ENCODE measurements at regions not wholly inside any gene's neighbourhood (a gene's known extent, or its start where the extent isn't known, plus 50 kb on each side); places are given as distances from the start of the nearest gene placed in this dataset.

DNA sequence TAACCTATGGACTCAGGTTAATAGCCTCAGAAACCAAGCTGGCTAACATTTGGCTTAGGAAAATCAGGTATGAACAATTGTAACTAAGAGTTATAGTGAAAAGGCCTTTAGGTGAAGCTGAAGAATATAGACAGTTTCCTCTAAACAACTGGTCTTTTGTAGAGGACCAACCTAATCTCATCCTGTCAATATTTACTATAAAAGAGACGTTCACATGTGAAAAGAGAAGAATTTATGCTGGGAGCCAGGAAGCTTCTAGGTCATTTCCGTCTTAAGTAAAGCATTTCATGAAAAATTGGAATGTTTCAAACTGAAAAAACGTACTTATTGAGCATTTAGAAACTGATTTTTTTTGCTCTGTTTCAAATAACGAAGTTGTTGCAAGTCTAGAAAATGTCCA is 764.3 kb upstream of the GOLIM4 start (continued):
- TF ChIP-seq TCF12 (IDR thresholded peaks at IDR 0.05) (no peak), TCF12 (CRISPR knock-in tag; IDR thresholded peaks at IDR 0.05) (no peak), KDM6A (CRISPR knock-in tag; IDR thresholded peaks at IDR 0.05; ENCODE audit: low read depth) (no peak), MEIS1 (CRISPR knock-in tag; IDR thresholded peaks at IDR 0.05; ENCODE audit: borderline replicate concordance) (no peak), CENPX (CRISPR knock-in tag; IDR thresholded peaks at IDR 0.05) (no peak), ZMYM3 (CRISPR knock-in tag; IDR thresholded peaks at IDR 0.05) (no peak), ZNF441 (CRISPR knock-in tag; IDR thresholded peaks at IDR 0.05; ENCODE audit: borderline replicate concordance) (no peak), ZFP36 (IDR thresholded peaks at IDR 0.05; ENCODE audit: borderline replicate concordance, low read depth, low read length, partially characterized antibody) (no peak), CBX1 (IDR thresholded peaks at IDR 0.05; ENCODE audit: low read depth) (no peak), HOXA9 (CRISPR knock-in tag; IDR thresholded peaks at IDR 0.05; ENCODE audit: borderline replicate concordance) (no peak), ZNF274 (CRISPR knock-in tag; IDR thresholded peaks at IDR 0.05) (no peak), ZNF264 (CRISPR knock-in tag; IDR thresholded peaks at IDR 0.05) (no peak), SP140L (CRISPR knock-in tag; IDR thresholded peaks at IDR 0.05; ENCODE audit: borderline replicate concordance) (no peak)
- TF ChIP-seq, protein P1, sequence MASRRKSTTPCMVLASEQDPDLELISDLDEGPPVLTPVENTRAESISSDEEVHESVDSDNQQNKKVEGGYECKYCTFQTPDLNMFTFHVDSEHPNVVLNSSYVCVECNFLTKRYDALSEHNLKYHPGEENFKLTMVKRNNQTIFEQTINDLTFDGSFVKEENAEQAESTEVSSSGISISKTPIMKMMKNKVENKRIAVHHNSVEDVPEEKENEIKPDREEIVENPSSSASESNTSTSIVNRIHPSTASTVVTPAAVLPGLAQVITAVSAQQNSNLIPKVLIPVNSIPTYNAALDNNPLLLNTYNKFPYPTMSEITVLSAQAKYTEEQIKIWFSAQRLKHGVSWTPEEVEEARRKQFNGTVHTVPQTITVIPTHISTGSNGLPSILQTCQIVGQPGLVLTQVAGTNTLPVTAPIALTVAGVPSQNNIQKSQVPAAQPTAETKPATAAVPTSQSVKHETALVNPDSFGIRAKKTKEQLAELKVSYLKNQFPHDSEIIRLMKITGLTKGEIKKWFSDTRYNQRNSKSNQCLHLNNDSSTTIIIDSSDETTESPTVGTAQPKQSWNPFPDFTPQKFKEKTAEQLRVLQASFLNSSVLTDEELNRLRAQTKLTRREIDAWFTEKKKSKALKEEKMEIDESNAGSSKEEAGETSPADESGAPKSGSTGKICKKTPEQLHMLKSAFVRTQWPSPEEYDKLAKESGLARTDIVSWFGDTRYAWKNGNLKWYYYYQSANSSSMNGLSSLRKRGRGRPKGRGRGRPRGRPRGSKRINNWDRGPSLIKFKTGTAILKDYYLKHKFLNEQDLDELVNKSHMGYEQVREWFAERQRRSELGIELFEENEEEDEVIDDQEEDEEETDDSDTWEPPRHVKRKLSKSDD (CRISPR knock-in tag; IDR thresholded peaks at IDR 0.05; ENCODE audit: low read depth): no peak
- TF ChIP-seq, protein P2, sequence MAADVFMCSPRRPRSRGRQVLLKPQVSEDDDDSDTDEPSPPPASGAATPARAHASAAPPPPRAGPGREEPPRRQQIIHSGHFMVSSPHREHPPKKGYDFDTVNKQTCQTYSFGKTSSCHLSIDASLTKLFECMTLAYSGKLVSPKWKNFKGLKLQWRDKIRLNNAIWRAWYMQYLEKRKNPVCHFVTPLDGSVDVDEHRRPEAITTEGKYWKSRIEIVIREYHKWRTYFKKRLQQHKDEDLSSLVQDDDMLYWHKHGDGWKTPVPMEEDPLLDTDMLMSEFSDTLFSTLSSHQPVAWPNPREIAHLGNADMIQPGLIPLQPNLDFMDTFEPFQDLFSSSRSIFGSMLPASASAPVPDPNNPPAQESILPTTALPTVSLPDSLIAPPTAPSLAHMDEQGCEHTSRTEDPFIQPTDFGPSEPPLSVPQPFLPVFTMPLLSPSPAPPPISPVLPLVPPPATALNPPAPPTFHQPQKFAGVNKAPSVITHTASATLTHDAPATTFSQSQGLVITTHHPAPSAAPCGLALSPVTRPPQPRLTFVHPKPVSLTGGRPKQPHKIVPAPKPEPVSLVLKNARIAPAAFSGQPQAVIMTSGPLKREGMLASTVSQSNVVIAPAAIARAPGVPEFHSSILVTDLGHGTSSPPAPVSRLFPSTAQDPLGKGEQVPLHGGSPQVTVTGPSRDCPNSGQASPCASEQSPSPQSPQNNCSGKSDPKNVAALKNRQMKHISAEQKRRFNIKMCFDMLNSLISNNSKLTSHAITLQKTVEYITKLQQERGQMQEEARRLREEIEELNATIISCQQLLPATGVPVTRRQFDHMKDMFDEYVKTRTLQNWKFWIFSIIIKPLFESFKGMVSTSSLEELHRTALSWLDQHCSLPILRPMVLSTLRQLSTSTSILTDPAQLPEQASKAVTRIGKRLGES (CRISPR knock-in tag; IDR thresholded peaks at IDR 0.05; ENCODE audit: borderline replicate concordance): no peak; the same call in 1 of the 2 replicates
- TF ChIP-seq, protein P3, sequence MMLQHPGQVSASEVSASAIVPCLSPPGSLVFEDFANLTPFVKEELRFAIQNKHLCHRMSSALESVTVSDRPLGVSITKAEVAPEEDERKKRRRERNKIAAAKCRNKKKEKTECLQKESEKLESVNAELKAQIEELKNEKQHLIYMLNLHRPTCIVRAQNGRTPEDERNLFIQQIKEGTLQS (CRISPR knock-in tag; IDR thresholded peaks at IDR 0.05): no peak
- TF ChIP-seq, protein P4, sequence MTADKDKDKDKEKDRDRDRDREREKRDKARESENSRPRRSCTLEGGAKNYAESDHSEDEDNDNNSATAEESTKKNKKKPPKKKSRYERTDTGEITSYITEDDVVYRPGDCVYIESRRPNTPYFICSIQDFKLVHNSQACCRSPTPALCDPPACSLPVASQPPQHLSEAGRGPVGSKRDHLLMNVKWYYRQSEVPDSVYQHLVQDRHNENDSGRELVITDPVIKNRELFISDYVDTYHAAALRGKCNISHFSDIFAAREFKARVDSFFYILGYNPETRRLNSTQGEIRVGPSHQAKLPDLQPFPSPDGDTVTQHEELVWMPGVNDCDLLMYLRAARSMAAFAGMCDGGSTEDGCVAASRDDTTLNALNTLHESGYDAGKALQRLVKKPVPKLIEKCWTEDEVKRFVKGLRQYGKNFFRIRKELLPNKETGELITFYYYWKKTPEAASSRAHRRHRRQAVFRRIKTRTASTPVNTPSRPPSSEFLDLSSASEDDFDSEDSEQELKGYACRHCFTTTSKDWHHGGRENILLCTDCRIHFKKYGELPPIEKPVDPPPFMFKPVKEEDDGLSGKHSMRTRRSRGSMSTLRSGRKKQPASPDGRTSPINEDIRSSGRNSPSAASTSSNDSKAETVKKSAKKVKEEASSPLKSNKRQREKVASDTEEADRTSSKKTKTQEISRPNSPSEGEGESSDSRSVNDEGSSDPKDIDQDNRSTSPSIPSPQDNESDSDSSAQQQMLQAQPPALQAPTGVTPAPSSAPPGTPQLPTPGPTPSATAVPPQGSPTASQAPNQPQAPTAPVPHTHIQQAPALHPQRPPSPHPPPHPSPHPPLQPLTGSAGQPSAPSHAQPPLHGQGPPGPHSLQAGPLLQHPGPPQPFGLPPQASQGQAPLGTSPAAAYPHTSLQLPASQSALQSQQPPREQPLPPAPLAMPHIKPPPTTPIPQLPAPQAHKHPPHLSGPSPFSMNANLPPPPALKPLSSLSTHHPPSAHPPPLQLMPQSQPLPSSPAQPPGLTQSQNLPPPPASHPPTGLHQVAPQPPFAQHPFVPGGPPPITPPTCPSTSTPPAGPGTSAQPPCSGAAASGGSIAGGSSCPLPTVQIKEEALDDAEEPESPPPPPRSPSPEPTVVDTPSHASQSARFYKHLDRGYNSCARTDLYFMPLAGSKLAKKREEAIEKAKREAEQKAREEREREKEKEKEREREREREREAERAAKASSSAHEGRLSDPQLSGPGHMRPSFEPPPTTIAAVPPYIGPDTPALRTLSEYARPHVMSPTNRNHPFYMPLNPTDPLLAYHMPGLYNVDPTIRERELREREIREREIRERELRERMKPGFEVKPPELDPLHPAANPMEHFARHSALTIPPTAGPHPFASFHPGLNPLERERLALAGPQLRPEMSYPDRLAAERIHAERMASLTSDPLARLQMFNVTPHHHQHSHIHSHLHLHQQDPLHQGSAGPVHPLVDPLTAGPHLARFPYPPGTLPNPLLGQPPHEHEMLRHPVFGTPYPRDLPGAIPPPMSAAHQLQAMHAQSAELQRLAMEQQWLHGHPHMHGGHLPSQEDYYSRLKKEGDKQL (CRISPR knock-in tag; IDR thresholded peaks at IDR 0.05; ENCODE audit: low read depth): no peak
- TF ChIP-seq, protein P5, sequence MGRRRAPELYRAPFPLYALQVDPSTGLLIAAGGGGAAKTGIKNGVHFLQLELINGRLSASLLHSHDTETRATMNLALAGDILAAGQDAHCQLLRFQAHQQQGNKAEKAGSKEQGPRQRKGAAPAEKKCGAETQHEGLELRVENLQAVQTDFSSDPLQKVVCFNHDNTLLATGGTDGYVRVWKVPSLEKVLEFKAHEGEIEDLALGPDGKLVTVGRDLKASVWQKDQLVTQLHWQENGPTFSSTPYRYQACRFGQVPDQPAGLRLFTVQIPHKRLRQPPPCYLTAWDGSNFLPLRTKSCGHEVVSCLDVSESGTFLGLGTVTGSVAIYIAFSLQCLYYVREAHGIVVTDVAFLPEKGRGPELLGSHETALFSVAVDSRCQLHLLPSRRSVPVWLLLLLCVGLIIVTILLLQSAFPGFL (CRISPR knock-in tag; IDR thresholded peaks at IDR 0.05): no peak
